HG03432 (cell line): ENCODE measurements at regions not wholly inside any gene's neighbourhood (a gene's known extent, or its start where the extent isn't known, plus 50 kb on each side); places are given as distances from the start of the nearest gene placed in this dataset.
A peak's percentile ranks its signal among the peaks of the same experiment; 100 is the strongest.

ENCODE experiments used
- ATAC-seq: cut with Tn5 transposase; IDR thresholded peaks from one replicate; pipeline ENCODE4 v1.9.1; 2021; ENCODE audit warnings: mild to moderate bottlenecking, moderate library complexity; ENCODE audit not compliant: unreplicated experiment

DNA sequence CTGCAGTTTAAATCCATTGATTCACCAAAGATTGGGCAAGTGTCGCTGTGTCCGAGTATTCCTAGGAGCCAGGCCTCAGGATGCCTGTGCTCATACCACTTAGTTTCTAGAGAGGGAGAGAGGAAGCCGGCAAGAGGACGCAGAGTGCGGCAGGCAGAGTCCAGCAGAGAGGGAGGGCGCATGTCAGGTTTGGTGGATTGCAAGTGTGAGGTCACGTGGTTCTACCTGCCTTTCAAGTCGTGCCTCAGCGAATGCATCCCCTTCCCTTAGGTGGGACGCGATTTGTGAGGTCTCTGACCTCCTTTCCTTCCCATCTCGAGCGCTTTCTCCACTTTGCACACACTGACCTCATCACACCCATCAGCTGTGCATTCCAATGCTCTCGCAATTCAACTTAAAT is 188.1 kb downstream of the TMEM18 start:
- ATAC-seq, result no peak

DNA sequence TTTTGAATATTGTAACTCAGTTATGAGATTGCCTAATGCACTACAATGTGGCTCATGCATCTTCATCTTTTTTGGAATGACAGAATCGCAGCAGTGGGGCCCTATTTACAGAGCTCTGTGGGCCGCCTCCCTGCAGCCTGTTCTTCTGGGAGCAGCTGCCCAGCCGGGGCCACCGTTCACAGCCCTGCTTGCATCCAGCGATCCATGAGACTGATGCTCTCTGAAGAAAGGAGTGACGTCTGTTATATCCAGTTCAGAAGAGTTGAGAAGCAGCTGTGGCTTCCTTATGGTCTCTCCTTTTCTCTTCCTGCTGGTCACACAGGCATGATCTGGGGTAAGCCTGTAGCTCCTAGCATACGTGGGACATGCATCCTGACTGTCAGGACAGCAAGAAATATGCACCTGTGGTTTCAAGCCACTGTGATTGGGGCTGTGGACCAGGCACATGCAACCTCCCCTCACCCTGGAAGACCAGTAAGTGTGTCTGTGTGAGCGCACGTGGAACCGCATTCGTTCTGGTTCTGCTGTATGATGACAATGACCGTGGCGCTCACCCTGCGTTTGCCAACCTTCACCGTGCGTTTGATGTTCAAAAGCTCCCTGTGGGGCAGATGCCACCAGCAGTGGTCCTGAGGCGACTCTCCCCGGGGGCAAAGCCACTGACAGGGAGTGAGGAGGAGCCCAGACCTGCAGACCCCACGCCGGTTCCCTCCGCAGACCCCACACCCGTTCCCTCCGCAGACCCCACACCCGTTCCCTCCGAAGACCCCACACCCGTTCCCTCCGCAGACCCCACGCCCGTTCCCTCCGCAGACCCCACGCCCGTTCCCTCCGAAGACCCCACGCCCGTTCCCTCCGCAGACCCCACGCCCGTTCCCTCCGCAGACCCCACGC is 189.8 kb downstream of the TMEM18 start:
- ATAC-seq, result no peak

DNA sequence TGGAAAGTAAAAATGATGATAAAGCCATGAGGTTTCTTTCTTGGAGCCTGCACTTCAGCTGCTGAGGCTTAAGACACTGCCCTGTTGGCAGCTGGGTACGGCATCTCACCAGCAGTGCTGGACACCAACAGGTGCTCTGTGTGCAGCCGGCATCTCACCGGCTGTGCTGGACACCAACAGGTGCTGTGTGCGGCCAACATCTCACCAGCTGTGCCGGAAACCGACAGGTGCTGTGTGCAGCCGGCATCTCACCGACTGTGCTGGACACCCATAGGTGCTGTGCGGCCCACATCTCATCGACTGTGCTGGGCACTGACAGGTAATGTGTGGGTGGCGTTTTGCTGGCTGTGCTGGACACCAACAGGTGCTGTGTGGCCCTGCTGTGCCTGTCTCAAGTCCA is 190.8 kb downstream of the TMEM18 start:
- ATAC-seq, result no peak

DNA sequence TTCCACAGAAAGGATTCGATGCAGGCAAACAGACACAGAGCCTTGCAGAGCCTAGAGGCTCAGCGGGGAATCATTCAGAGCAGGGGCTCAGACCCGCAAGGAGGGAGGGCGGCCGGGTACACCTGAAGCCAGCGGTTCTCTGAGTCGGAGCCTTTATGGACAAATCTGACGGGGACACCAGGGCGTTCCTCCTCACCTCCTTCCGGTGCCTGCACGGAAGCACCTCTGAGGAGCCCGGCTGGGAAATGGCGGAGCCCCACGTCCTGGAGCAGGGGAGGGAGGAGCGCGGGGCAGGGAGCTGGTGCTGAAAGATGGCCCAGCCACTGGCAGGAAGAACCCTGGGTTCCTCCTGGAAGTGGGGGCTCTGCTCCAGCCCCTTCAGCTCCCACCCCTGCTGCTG is 193.5 kb upstream of the ALKAL2 start:
- ATAC-seq, result no peak

GRCh38 chr2:479490-480176 is 191.7 kb upstream of the ALKAL2 start:
- no peak for ATAC-seq

GRCh38 chr2:479031-479430 is 191.1 kb upstream of the ALKAL2 start:
- no peak for ATAC-seq

GRCh38 chr2:471560-471959 is 183.7 kb upstream of the ALKAL2 start:
- ATAC-seq, result no peak

DNA sequence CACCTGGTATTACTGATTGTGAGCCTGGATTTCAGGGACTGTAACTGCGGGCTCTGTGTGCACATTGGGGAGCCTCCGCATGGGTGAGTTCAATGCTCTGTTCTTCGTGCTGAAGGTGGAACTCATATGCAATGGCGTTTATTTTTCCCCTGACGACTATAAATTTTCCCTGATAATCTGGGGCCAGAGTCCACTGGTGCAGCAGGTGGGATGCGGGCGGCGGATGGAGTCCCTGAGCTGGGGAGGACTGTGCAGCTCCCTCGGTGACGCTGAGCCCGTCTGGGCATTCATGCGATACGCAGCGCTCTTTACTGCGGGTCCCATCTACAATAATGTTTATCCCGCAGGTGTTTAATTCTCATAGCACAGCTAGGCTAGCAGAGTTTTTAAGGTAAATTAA is 181.6 kb upstream of the ALKAL2 start:
- ATAC-seq, result no peak

GRCh38 chr2:468648-469336 is 180.9 kb upstream of the ALKAL2 start:
- ATAC-seq, result no peak

- ATAC-seq, result no peak
These were observed 180.2 kb upstream of the ALKAL2 start for GRCh38 chr2:467892-468647.

- no peak for ATAC-seq
These were observed 179.6 kb upstream of the ALKAL2 start for GRCh38 chr2:467543-467891.

GRCh38 chr2:467101-467500 is 179.2 kb upstream of the ALKAL2 start:
- ATAC-seq, result no peak

GRCh38 chr2:464562-465309 is 176.8 kb upstream of the ALKAL2 start:
- peak; percentile 54 for ATAC-seq

DNA sequence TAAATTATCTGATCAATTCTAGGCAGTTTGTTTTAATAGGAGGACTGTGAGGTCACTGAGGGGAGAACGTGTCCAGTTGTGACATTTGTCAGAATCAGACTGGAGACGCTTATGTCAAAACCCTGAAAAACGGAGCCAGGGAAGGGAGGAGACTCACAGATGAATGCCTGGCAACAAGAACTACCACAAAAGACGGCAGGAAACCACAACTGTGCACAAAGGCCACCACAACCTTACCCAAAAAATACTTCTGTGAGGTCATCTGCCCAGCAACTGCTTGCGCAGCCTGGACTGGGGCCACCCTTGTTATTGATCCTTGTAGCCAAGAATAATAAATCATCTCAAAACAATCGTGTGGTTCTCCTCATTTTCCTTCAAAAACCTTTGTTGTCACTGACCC is 173.0 kb upstream of the ALKAL2 start:
- ATAC-seq, result peak; percentile 86

GRCh38 chr2:459931-460330 is 172.0 kb upstream of the ALKAL2 start:
- no peak for ATAC-seq

- no peak for ATAC-seq
These were observed 170.5 kb upstream of the ALKAL2 start for GRCh38 chr2:458425-458815.

- no peak for ATAC-seq
These were observed 170.0 kb upstream of the ALKAL2 start for GRCh38 chr2:457792-458424.

GRCh38 chr2:457262-457661 is 169.4 kb upstream of the ALKAL2 start:
- ATAC-seq, result no peak

GRCh38 chr2:455913-456312 is 168.0 kb upstream of the ALKAL2 start:
- no peak for ATAC-seq
